H9 (cell line): ENCODE measurements at regions not wholly inside any gene's neighbourhood (a gene's known extent, or its start where the extent isn't known, plus 50 kb on each side); places are given as distances from the start of the nearest gene placed in this dataset.

Experiments used
- DNase-seq: peaks from one replicate; pipeline ENCODE4 v3.0.0-alpha.2; 2017
- H2AFZ ChIP-seq: one replicate; pipeline ENCODE4 v1.6.1; 2013; ENCODE audit warnings: mild to moderate bottlenecking, low read length, control low read depth, moderate library complexity
- H2AK5ac ChIP-seq: 2 replicates; pipeline ENCODE4 v1.6.1; 2013; ENCODE audit warnings: low read length, control low read depth, mixed read lengths; ENCODE audit not compliant: insufficient read length
- H2BK120ac ChIP-seq: one replicate; pipeline ENCODE4 v1.6.1; 2013; ENCODE audit warnings: low read depth, mild to moderate bottlenecking, low read length, control low read depth, inconsistent platforms; ENCODE audit not compliant: poor library complexity, severe bottlenecking
- H2BK12ac ChIP-seq: 2 replicates; pipeline ENCODE4 v1.6.1; 2013; ENCODE audit warnings: low read length, control low read depth, mixed read lengths, low read depth; ENCODE audit not compliant: insufficient read length
- H2BK15ac ChIP-seq: 2 replicates; pipeline ENCODE4 v1.6.1; 2013; ENCODE audit warnings: low read depth, low read length, control low read depth
- H2BK20ac ChIP-seq: one replicate; pipeline ENCODE4 v1.6.1; 2013; ENCODE audit warnings: low read depth, mild to moderate bottlenecking, low read length, control low read depth, inconsistent platforms; ENCODE audit not compliant: poor library complexity, severe bottlenecking
- H2BK5ac ChIP-seq: 2 replicates; pipeline ENCODE4 v1.6.1; 2013; ENCODE audit warnings: low read length, control low read depth, mixed read lengths; ENCODE audit not compliant: insufficient read length
- H3K14ac ChIP-seq: 2 replicates; pipeline ENCODE4 v1.6.1; 2013; ENCODE audit warnings: low read length, control low read depth; ENCODE audit not compliant: insufficient read depth
- H3K18ac ChIP-seq: 2 replicates; pipeline ENCODE4 v1.6.1; 2013; ENCODE audit warnings: low read depth, mild to moderate bottlenecking, mixed read lengths, low read length, control low read depth; ENCODE audit not compliant: insufficient read length
- H3K23ac ChIP-seq: 2 replicates; pipeline ENCODE4 v1.6.1; 2013; ENCODE audit warnings: low read length, control low read depth, mixed read lengths, low read depth; ENCODE audit not compliant: insufficient read length
- H3K23me2 ChIP-seq: 2 replicates; pipeline ENCODE4 v1.6.1; 2013; ENCODE audit warnings: low read depth, mild to moderate bottlenecking, mixed read lengths, low read length, control low read depth; ENCODE audit not compliant: insufficient read length, poor library complexity, severe bottlenecking
- H3K27ac ChIP-seq: 2 replicates; pipeline ENCODE4 v1.5.1; 2013; ENCODE audit warnings: low read length, control low read depth, mixed read lengths, low read depth; ENCODE audit not compliant: insufficient read length
- H3K27me3 ChIP-seq: 2 replicates; pipeline ENCODE4 v1.6.1; 2013; ENCODE audit warnings: low read length, control low read depth, inconsistent platforms; ENCODE audit not compliant: insufficient read depth
- H3K4ac ChIP-seq: 2 replicates; pipeline ENCODE4 v1.6.1; 2013; ENCODE audit warnings: low read depth, mild to moderate bottlenecking, control low read depth, inconsistent platforms, low read length, moderate library complexity
- H3K4me1 ChIP-seq: 2 replicates; pipeline ENCODE4 v1.6.1; 2013; ENCODE audit warnings: low read length, control low read depth, inconsistent platforms; ENCODE audit not compliant: insufficient read depth
- H3K4me2 ChIP-seq: 2 replicates; pipeline ENCODE4 v1.6.1; 2013; ENCODE audit warnings: low read length, control low read depth, mixed read lengths; ENCODE audit not compliant: insufficient read length, insufficient read depth
- H3K56ac ChIP-seq: 2 replicates; pipeline ENCODE4 v1.6.1; 2013; ENCODE audit warnings: low read depth, mild to moderate bottlenecking, mixed read lengths, low read length, control low read depth; ENCODE audit not compliant: insufficient read length
- H3K79me1 ChIP-seq: 2 replicates; pipeline ENCODE4 v1.6.1; 2013; ENCODE audit warnings: low read depth, mild to moderate bottlenecking, moderate library complexity, low read length, control low read depth, inconsistent platforms; ENCODE audit not compliant: insufficient read depth, poor library complexity, severe bottlenecking
- H3K79me2 ChIP-seq: 2 replicates; pipeline ENCODE4 v1.6.1; 2013; ENCODE audit warnings: low read length, control low read depth, inconsistent platforms; ENCODE audit not compliant: insufficient read depth
- H3K9ac ChIP-seq: 2 replicates; pipeline ENCODE4 v1.6.1; 2013; ENCODE audit warnings: low read length, control low read depth, mixed read lengths; ENCODE audit not compliant: insufficient read length; ENCODE audit errors: extremely low read depth
- H3K9me3 ChIP-seq: one replicate; pipeline ENCODE4 v1.6.1; 2013; ENCODE audit warnings: low read depth, low read length, inconsistent platforms; ENCODE audit not compliant: control insufficient read depth
- H3T11ph ChIP-seq: one replicate; pipeline ENCODE4 v1.6.1; 2013; ENCODE audit warnings: mild to moderate bottlenecking, low read length, control low read depth, inconsistent platforms
- H4K20me1 ChIP-seq: one replicate; pipeline ENCODE4 v1.6.1; 2013; ENCODE audit not compliant: control insufficient read depth, insufficient read length, insufficient read depth
- H4K5ac ChIP-seq: 2 replicates; pipeline ENCODE4 v1.6.1; 2013; ENCODE audit warnings: low read depth, mild to moderate bottlenecking, mixed read lengths, low read length, control low read depth; ENCODE audit not compliant: insufficient read length
- H4K8ac ChIP-seq: replicated peaks from 2 replicates; pipeline ENCODE4 v1.6.1; 2013; ENCODE audit warnings: low read length, control low read depth, mixed read lengths, low read depth; ENCODE audit not compliant: insufficient read length
- H4K91ac ChIP-seq: 2 replicates; pipeline ENCODE4 v1.6.1; 2013; ENCODE audit warnings: low read depth, mild to moderate bottlenecking, moderate library complexity, mixed read lengths, low read length, control low read depth; ENCODE audit not compliant: insufficient read length
- H3K27ac Mint-ChIP-seq, 3 experiments: 2 replicates in 2 of 3; 3 replicates in 1 of 3; pipeline ENCODE4 v1.8.0; 2020 to 2021; ENCODE audit warnings: mixed read lengths in 3 of 3, mild to moderate bottlenecking in 1 of 3, moderate library complexity in 1 of 3
- H3K27me3 Mint-ChIP-seq: 2 replicates; pipeline ENCODE4 v1.8.0; 2021; ENCODE audit warnings: low read depth, mild to moderate bottlenecking, moderate library complexity, mixed read lengths
- H3K36me3 Mint-ChIP-seq, 3 experiments: 2 replicates in 2 of 3; 3 replicates in 1 of 3; pipeline ENCODE4 v1.8.0; 2020 to 2021; ENCODE audit warnings: low read depth in 3 of 3, mixed read lengths in 3 of 3; ENCODE audit not compliant: insufficient read depth in 1 of 3
- H3K4me1 Mint-ChIP-seq, 2 experiments: 2 replicates each; pipeline ENCODE4 v1.8.0; 2020; ENCODE audit warnings: mixed read lengths in 2 of 2
- H3K4me3 Mint-ChIP-seq, 2 experiments: 2 replicates in 1 of 2; 3 replicates in 1 of 2; pipeline ENCODE4 v1.8.0; 2020 to 2021; ENCODE audit warnings: mild to moderate bottlenecking in 2 of 2, mixed read lengths in 2 of 2, moderate library complexity in 1 of 2
- H3K9me3 Mint-ChIP-seq, 2 experiments: 2 replicates in 1 of 2; 3 replicates in 1 of 2; pipeline ENCODE4 v1.8.0; 2020; ENCODE audit warnings: mild to moderate bottlenecking in 2 of 2, mixed read lengths in 2 of 2, moderate library complexity in 1 of 2
- WGBS: extraction: QIAGEN DNeasy Blood & Tissue Kit; methylation state at CpG from one replicate; pipeline ENCODE4 v1.1.7; 2013; ENCODE audit warnings: missing lambda C conversion rate, low lambda C conversion rate, mixed read lengths; ENCODE audit not compliant: insufficient read length; ENCODE audit errors: extremely low coverage; 5-methylcytosine and 5-hydroxymethylcytosine counted together
- TF ChIP-seq, protein P1 (sequence below): fragments of 200-600 bp; sonication (generic); conservative IDR thresholded peaks from 3 replicates; pipeline ENCODE4 v1.8.0; 2021; ENCODE audit warnings: antibody characterized with exemption, mild to moderate bottlenecking

DNA sequence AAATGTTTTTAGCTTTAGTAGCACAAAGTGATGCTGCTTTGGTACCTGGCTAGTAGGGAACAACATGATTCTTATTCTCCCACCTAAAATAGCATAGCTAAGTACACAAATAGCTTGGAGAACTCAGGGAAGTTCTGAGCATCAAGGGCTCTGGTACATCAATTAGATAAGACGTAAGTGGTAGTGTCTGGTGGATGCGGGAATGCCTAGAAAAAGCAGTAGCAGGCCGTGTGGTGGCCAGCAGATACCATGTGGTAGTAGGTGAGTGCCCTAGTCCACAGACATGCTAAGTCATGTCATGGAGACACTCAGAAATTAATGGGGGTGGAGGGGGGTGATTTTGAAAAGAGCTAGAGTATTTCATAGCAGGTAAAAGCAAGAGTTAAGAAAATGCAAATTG lies 347.3 kb upstream of the NOCT start:
- Histone ChIP-seq H2BK120ac (no peak overlapping the region), H4K5ac (no peak overlapping the region), H3K4me1 (peaks cover 5% of the 10 kb centered on the region; the same call in 1 of the 2 replicates)

More for the DNA sequence above, 347.3 kb upstream of the NOCT start:
- Histone ChIP-seq H3K23ac (no peak overlapping the region), H3K23me2 (no peaks in the 10 kb centered on the region), H2BK12ac (no peak overlapping the region), H2BK15ac (no peak overlapping the region), H2BK5ac (no peak overlapping the region), H3K9ac (no peak overlapping the region), H3K18ac (no peak overlapping the region), H3K4ac (no peak overlapping the region), H3T11ph (no peak overlapping the region), H3K4me2 (no peak overlapping the region), H4K91ac (no peak overlapping the region), H4K8ac (no peak overlapping the region), H2AK5ac (no peak overlapping the region), H3K14ac (no peak overlapping the region), H4K20me1 (no peaks in the 10 kb centered on the region), H3K27me3 (no peaks in the 10 kb centered on the region), H3K9me3 (no peaks in the 10 kb centered on the region), H3K56ac (no peak overlapping the region), H3K79me1 (no peaks in the 10 kb centered on the region), H2AFZ (no peak overlapping the region), H3K27ac (no peak overlapping the region), H3K79me2 (no peaks in the 10 kb centered on the region), H2BK20ac (no peak overlapping the region)
- Mint-ChIP-seq H3K27ac (no peak overlapping the region), H3K4me3 (no peak overlapping the region), H3K9me3 (no peaks in the 10 kb centered on the region), H3K27me3 (no peaks in the 10 kb centered on the region; the same call in none of the 2 replicates), H3K36me3 (peaks cover 0 to 4% (median 0%) of the 10 kb centered on the region in 3 experiments; a peak in 3 of 7 replicates), H3K4me1 (peaks cover 12 to 19% of the 10 kb centered on the region in 2 experiments)
- no CpG with 5 or more reads among the region's 3 CpGs for WGBS
- DNase-seq: no peak
- TF ChIP-seq, protein P1, sequence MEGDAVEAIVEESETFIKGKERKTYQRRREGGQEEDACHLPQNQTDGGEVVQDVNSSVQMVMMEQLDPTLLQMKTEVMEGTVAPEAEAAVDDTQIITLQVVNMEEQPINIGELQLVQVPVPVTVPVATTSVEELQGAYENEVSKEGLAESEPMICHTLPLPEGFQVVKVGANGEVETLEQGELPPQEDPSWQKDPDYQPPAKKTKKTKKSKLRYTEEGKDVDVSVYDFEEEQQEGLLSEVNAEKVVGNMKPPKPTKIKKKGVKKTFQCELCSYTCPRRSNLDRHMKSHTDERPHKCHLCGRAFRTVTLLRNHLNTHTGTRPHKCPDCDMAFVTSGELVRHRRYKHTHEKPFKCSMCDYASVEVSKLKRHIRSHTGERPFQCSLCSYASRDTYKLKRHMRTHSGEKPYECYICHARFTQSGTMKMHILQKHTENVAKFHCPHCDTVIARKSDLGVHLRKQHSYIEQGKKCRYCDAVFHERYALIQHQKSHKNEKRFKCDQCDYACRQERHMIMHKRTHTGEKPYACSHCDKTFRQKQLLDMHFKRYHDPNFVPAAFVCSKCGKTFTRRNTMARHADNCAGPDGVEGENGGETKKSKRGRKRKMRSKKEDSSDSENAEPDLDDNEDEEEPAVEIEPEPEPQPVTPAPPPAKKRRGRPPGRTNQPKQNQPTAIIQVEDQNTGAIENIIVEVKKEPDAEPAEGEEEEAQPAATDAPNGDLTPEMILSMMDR: no peak
